ENCODE measurements at regions not wholly inside any gene's neighbourhood (a gene's known extent, or its start where the extent isn't known, plus 50 kb on each side); places are given as distances from the start of the nearest gene placed in this dataset.

DNA sequence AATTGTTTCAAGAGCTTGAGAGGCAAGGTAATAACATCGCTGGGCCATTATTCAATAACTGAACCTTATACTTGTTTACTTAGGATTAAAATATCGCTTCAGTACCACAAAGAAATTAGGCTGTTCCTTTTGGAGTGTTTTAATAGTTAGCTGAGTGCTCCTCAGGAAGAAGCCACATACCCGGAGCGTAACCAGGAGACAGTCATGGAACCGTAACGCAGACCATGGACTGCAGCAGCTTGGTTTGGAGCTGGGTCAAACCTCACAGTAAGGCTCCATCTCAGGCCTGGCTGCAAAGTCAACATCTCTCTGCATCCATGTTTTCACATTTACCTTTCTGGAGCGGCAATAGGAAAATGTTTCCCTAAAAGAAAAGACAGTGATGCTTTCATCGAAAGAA lies 599.0 kb downstream of the TNS3 start:
- Histone ChIP-seq H3K79me2 (ENCODE audit: control insufficient read depth, insufficient read depth, low read length) (no peaks in the 10 kb centered on the region), H2AFZ (ENCODE audit: control insufficient read depth, low read depth, low read length) (no peak overlapping the region), H4K20me1 (ENCODE audit: control insufficient read depth, insufficient read depth) (no peaks in the 10 kb centered on the region), H3K4me3 (no peak overlapping the region), H3K9ac (ENCODE audit: control insufficient read depth, insufficient read depth, low read length) (no peak overlapping the region), H3K36me3 (ENCODE audit: control insufficient read depth in 2 of 2, insufficient read depth in 2 of 2, low read length in 1 of 2) (no peaks in the 10 kb centered on the region), H3K9me3 (replicated peaks; ENCODE audit: control insufficient read depth, insufficient read depth, low read length) (no peaks in the 10 kb centered on the region), H3K27me3 (replicated peaks in 1 of 2; ENCODE audit: control insufficient read depth in 2 of 2, insufficient read depth in 2 of 2, low read length in 1 of 2) (no peaks in the 10 kb centered on the region), H3K4me1 (ENCODE audit: control insufficient read depth, insufficient read depth, low read length) (no peaks in the 10 kb centered on the region), H3K27ac (ENCODE audit: control insufficient read depth, insufficient read depth) (no peak overlapping the region), H3K4me2 (ENCODE audit: control insufficient read depth, insufficient read depth) (no peak overlapping the region)
- ChIA-PET SMC1A (ENCODE audit: uncharacterized antibody, unreplicated experiment) (no interaction called here), CTCF (no interaction called here), RAD21 (ENCODE audit: unreplicated experiment) (no interaction called here), POLR2A (no interaction called here)
- in situ Hi-C loops (cut with MboI) (no loop called here), intact Hi-C loops (cut with micrococcal nuclease; ENCODE audit: unreplicated experiment) (no loop called here)
- ATAC-seq: no peak
- no peak for FAIRE-seq
- 64% methylated on average over 8 of the region's 8 CpGs for WGBS (ENCODE audit: insufficient coverage, insufficient replicate concordance, low lambda C conversion rate, missing lambda C conversion rate)
- no TSS peak for BruUV-seq (replicated peaks)
- no peak for TF ChIP-seq MXI1 (IDR thresholded peaks at IDR 0.05; ENCODE audit: low read depth, low read length)
- TF ChIP-seq MTA3 (IDR thresholded peaks at IDR 0.05; ENCODE audit: borderline replicate concordance, low read length): no peak
- TF ChIP-seq, protein P1, sequence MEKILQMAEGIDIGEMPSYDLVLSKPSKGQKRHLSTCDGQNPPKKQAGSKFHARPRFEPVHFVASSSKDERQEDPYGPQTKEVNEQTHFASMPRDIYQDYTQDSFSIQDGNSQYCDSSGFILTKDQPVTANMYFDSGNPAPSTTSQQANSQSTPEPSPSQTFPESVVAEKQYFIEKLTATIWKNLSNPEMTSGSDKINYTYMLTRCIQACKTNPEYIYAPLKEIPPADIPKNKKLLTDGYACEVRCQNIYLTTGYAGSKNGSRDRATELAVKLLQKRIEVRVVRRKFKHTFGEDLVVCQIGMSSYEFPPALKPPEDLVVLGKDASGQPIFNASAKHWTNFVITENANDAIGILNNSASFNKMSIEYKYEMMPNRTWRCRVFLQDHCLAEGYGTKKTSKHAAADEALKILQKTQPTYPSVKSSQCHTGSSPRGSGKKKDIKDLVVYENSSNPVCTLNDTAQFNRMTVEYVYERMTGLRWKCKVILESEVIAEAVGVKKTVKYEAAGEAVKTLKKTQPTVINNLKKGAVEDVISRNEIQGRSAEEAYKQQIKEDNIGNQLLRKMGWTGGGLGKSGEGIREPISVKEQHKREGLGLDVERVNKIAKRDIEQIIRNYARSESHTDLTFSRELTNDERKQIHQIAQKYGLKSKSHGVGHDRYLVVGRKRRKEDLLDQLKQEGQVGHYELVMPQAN (conservative IDR thresholded peaks at IDR 0.05): no peak
- TF ChIP-seq ESRRA (IDR thresholded peaks at IDR 0.05; ENCODE audit: low read length): no peak
- no peak for TF ChIP-seq SMAD5 (IDR thresholded peaks at IDR 0.05; ENCODE audit: low read depth)
- TF ChIP-seq, protein P2, sequence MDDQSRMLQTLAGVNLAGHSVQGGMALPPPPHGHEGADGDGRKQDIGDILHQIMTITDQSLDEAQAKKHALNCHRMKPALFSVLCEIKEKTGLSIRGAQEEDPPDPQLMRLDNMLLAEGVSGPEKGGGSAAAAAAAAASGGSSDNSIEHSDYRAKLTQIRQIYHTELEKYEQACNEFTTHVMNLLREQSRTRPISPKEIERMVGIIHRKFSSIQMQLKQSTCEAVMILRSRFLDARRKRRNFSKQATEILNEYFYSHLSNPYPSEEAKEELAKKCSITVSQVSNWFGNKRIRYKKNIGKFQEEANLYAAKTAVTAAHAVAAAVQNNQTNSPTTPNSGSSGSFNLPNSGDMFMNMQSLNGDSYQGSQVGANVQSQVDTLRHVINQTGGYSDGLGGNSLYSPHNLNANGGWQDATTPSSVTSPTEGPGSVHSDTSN (IDR thresholded peaks at IDR 0.05; ENCODE audit: insufficient replicate concordance, low read depth, low read length): no peak
- TF ChIP-seq, protein P3, sequence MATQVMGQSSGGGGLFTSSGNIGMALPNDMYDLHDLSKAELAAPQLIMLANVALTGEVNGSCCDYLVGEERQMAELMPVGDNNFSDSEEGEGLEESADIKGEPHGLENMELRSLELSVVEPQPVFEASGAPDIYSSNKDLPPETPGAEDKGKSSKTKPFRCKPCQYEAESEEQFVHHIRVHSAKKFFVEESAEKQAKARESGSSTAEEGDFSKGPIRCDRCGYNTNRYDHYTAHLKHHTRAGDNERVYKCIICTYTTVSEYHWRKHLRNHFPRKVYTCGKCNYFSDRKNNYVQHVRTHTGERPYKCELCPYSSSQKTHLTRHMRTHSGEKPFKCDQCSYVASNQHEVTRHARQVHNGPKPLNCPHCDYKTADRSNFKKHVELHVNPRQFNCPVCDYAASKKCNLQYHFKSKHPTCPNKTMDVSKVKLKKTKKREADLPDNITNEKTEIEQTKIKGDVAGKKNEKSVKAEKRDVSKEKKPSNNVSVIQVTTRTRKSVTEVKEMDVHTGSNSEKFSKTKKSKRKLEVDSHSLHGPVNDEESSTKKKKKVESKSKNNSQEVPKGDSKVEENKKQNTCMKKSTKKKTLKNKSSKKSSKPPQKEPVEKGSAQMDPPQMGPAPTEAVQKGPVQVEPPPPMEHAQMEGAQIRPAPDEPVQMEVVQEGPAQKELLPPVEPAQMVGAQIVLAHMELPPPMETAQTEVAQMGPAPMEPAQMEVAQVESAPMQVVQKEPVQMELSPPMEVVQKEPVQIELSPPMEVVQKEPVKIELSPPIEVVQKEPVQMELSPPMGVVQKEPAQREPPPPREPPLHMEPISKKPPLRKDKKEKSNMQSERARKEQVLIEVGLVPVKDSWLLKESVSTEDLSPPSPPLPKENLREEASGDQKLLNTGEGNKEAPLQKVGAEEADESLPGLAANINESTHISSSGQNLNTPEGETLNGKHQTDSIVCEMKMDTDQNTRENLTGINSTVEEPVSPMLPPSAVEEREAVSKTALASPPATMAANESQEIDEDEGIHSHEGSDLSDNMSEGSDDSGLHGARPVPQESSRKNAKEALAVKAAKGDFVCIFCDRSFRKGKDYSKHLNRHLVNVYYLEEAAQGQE (IDR thresholded peaks at IDR 0.05; ENCODE audit: low read depth, low read length): no peak
- TF ChIP-seq CBFB (IDR thresholded peaks at IDR 0.05; ENCODE audit: low read depth): no peak
- no peak for TF ChIP-seq PAX5 (IDR thresholded peaks at IDR 0.05; ENCODE audit: borderline replicate concordance, low read depth, low read length)
- no peak for TF ChIP-seq RB1 (IDR thresholded peaks at IDR 0.05; ENCODE audit: borderline replicate concordance)
- TF ChIP-seq CHD2 (IDR thresholded peaks at IDR 0.05; ENCODE audit: borderline replicate concordance, low read depth, low read length): no peak
- TF ChIP-seq GABPA (IDR thresholded peaks at IDR 0.05; ENCODE audit: low read depth): no peak
- no peak for TF ChIP-seq CBX3 (IDR thresholded peaks at IDR 0.05; ENCODE audit: borderline replicate concordance, low read depth)
- TF ChIP-seq MYB (IDR thresholded peaks at IDR 0.05; ENCODE audit: borderline replicate concordance, low read depth, low read length): no peak
- TF ChIP-seq ZNF207 (IDR thresholded peaks at IDR 0.05; ENCODE audit: borderline replicate concordance): no peak
- TF ChIP-seq, protein P4, sequence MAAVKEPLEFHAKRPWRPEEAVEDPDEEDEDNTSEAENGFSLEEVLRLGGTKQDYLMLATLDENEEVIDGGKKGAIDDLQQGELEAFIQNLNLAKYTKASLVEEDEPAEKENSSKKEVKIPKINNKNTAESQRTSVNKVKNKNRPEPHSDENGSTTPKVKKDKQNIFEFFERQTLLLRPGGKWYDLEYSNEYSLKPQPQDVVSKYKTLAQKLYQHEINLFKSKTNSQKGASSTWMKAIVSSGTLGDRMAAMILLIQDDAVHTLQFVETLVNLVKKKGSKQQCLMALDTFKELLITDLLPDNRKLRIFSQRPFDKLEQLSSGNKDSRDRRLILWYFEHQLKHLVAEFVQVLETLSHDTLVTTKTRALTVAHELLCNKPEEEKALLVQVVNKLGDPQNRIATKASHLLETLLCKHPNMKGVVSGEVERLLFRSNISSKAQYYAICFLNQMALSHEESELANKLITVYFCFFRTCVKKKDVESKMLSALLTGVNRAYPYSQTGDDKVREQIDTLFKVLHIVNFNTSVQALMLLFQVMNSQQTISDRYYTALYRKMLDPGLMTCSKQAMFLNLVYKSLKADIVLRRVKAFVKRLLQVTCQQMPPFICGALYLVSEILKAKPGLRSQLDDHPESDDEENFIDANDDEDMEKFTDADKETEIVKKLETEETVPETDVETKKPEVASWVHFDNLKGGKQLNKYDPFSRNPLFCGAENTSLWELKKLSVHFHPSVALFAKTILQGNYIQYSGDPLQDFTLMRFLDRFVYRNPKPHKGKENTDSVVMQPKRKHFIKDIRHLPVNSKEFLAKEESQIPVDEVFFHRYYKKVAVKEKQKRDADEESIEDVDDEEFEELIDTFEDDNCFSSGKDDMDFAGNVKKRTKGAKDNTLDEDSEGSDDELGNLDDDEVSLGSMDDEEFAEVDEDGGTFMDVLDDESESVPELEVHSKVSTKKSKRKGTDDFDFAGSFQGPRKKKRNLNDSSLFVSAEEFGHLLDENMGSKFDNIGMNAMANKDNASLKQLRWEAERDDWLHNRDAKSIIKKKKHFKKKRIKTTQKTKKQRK (IDR thresholded peaks at IDR 0.05; ENCODE audit: low read depth, low read length): no peak
- no peak for DNase-seq (ENCODE audit: low read depth, low spot score)
